HG03460 (cell line): ENCODE measurements at regions not wholly inside any gene's neighbourhood (a gene's known extent, or its start where the extent isn't known, plus 50 kb on each side); places are given as distances from the start of the nearest gene placed in this dataset.

Source experiments
- ATAC-seq: cut with Tn5 transposase; IDR thresholded peaks from one replicate; pipeline ENCODE4 v1.9.1; 2021; ENCODE audit not compliant: unreplicated experiment

GRCh38 chr1:209403921-209404320 lies 179.6 kb upstream of the CAMK1G start:
- no peak for ATAC-seq

DNA sequence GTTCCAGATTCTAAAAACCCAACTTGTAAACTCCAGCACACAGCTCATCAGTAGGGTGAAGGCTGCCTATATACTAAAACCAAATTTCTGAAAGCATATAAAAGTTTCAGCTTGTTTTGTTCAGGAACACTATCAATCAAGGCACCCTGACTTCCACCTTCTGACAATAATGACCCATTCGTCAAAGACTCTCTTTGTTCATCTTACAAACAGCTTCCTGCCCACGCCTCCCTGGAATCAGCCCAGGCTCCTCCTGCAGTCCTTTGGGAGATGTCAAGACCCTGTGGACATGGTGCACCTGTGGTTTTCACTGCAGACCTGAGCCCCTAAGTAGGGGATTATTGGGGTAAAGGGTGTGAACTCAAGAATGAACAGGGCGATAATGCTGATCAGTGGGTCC lies 178.9 kb upstream of the CAMK1G start:
- no peak for ATAC-seq

- ATAC-seq = no peak
Measured at GRCh38 chr1:209405183-209405814, 178.2 kb upstream of the CAMK1G start.

DNA sequence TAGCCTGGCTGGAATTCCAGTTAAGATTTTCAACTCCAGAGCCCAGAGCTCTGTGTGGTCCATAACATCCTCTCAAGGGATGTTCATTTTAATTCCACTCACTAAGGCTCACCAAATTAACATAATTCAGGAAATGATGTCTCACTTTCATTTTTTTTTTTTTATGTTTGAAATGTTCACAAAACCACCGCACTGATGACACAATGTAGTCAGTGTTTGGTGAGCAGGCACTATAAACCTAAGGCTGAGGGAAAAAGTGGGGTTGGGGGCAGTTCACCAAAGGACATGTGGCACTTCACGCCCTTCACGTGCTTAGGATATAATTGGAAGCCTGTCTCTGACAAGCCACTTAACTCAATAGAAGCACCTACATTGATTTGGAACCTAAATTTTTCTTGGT lies 177.3 kb upstream of the CAMK1G start:
- no peak for ATAC-seq

- ATAC-seq = no peak
Measured at GRCh38 chr1:209406595-209406994, 176.9 kb upstream of the CAMK1G start.

DNA sequence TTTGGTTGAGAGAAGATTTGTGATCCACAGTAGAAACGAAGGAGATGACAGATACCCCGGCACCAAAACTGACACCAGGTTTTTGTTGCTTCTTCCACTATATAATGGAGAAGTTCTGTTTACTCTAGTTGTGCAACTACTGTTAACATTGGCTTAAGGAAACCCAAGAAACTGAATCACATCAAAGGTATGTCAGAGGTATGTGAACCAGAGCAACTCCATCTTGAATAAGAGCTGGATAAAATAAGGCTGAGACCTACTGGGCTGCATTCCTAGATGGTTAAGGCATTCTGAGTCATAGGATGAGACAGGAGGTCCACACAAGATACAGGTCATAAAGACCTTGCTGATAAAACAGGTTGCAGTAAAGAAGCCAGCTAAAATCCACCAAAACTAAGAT lies 173.7 kb upstream of the CAMK1G start:
- no peak for ATAC-seq

DNA sequence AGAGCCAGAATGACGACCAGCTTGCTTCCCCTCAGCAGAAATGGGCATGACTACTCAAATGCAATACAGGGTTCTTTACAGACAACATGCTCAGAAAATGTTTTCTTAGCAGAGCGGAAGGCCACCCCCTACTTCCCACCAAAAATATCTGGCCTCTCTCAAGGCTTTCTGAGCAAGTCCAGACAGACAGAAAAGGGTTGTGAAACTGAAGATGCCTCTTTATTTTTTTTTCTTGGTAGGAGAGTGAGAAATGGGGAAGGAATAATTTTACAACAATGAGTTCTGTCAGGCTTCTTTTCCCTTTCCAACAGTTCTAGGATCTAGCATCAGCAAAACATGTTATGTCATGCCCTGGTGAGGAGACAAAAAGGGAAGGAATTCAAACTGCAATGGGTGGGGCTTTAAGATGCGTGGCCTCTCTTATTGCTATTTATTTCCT lies 172.0 kb upstream of the CAMK1G start:
- ATAC-seq = no peak

DNA sequence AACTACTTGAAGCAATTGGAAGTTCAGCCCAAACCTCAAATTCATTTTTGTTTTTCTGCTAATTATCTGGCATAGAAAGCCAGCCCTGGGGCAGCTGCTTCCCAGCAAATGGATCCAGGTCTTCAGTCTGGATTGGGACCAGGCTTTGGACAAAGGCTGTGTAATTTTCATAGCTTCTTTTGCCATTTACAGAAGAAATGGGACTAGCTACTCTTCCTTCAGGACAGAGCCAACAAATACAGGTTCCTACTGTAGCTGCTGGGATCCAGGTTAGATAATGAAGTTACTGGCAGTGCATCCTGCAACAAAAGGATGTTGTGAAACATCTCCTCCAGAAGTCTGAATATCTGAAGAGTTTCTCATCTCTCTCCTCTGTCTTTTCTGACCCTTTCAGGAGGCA lies 171.5 kb upstream of the CAMK1G start:
- no peak for ATAC-seq

- no peak for ATAC-seq
Measured at GRCh38 chr1:209412566-209412965, 170.9 kb upstream of the CAMK1G start.

GRCh38 chr1:209413062-209413461 lies 170.5 kb upstream of the CAMK1G start:
- ATAC-seq = no peak

DNA sequence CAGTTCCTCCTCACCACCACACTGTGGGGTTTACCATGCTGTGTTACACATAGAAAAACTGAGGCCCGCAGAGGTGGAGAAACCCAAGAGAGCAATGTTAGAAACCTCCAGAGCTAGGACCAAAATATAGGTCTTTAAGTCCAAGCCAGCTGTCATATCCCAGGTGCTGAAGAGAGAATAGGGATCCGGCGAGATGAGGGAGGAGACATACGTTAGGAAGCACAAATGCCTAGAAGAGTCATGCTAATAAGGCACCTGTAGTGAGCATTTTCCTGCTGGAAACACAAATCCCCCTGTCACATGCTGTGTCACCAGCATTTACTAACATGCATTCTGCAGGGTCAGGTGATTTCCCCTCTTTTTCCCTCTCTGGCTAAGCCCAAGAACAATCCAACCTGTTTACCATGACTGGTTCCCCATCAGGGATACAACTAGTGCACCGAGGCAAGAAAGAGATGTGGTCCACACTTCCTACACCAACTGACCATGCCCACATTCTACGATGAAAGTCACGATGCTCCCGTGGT lies 168.6 kb upstream of the CAMK1G start:
- ATAC-seq = no peak

- ATAC-seq = no peak
Measured at GRCh38 chr1:209416039-209416438, 167.5 kb upstream of the CAMK1G start.

DNA sequence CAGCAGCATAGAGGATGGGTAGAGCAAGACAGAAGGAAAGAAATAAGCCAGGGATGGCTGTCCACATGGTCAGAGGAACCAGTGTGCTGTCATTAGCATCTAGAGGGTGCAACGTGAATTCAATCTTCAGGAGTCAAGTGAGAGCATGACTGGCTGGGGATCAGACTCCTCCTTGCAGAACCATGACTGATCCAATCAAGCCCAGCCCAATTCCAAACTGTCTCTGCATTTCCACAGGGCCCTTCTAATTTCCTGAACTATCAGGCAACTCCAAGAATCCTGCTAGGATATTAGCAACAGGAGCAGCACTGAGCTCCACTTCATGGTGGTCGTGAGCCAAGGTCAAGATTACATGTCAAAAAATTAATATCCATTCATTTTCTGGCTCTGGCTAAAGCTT lies 166.8 kb upstream of the CAMK1G start:
- no peak for ATAC-seq

DNA sequence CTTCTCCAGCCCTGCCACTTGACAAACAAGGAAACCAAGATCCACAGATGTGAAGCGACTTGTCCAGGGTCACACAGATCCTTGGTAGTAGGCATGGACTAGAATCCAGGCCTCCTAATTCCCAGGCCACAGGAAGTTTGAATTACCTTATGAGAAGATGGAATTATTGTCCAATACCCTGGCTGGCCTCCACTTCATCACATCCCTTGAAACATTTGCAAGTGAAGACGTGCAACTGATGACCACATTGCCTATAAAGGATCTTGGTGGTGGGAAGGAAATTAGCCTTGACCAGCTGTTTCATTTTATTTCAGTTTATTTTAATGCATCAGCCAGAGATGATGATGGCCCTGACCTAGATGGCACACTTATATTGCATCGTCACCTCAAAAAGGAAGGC lies 165.8 kb upstream of the CAMK1G start:
- no peak for ATAC-seq

GRCh38 chr1:209420276-209420675 lies 163.2 kb upstream of the CAMK1G start:
- ATAC-seq = no peak

- ATAC-seq = no peak
Measured at GRCh38 chr1:209421186-209421585, 162.3 kb upstream of the CAMK1G start.

DNA sequence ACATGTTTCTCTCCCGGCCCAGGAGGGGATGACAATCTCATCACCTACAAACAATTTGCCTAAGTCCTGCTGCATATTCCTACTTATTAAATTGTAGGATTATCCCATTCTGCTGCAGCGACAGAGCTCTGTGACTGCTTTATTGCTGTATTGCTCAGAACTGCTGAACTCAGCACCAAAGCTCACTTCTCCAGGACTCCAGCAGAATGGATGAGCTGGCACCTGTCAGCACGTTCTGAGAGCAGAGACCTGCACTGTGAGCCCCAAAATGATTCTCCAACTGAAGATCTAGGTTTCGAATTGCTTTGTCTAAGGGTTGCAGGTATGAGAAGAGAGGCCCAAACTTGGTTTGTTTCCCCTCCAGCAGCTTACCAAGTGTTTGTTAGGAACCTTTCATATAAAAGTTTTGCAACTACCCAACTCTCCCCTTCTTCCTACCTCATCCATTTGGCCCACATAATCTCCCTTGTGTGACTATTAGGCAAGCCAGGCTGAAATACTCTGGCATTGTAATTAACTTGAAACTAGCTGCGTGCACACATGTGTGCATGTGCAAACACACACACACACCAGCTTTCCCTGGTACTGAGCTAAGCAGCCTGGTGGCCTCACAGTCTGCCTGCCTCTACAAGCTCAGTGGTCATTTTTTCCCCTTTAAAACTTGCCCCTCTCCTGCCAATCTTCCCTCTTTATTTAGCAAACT lies 161.4 kb upstream of the CAMK1G start:
- no peak for ATAC-seq

DNA sequence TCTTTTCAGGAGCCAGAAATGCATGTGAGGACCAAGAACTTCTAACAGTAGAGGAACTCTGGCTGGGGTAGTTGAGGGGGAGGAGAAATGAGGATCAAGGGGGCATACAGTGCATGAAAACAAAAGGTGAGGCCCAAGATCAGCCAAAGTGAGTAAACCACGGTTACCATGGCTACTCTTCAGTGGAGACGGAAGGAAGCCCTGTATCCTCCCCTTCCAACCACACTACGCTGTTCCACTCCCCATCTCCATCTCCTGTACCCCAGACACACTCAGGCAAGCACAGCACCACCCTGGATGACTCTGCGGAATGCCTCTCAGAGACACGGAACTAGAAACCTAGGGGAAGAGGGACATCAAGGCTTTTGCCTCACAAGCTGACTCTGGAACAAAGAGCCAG lies 157.6 kb upstream of the CAMK1G start:
- ATAC-seq = no peak

- no peak for ATAC-seq
Measured at GRCh38 chr1:209427277-209427676, 156.2 kb upstream of the CAMK1G start.

DNA sequence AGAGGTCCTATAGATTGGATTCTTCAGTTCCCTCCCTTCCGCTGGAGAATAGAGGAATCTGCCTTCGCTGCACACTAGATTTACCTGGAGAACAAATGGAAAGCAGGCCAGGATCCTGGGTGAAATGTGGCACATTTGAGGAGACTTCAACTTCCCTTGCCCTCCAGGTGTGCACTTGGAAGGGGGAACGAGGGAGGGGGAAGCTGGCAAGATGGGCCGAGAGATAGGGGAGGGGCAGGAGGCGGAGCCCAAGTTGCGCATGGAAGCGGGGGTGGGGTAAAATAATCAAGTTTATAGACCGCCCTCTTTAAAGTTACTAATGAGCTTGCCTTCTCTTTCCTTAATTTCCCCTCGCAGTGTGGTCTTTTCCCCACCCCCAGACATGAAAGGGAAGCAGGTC lies 155.7 kb upstream of the CAMK1G start:
- no peak for ATAC-seq

DNA sequence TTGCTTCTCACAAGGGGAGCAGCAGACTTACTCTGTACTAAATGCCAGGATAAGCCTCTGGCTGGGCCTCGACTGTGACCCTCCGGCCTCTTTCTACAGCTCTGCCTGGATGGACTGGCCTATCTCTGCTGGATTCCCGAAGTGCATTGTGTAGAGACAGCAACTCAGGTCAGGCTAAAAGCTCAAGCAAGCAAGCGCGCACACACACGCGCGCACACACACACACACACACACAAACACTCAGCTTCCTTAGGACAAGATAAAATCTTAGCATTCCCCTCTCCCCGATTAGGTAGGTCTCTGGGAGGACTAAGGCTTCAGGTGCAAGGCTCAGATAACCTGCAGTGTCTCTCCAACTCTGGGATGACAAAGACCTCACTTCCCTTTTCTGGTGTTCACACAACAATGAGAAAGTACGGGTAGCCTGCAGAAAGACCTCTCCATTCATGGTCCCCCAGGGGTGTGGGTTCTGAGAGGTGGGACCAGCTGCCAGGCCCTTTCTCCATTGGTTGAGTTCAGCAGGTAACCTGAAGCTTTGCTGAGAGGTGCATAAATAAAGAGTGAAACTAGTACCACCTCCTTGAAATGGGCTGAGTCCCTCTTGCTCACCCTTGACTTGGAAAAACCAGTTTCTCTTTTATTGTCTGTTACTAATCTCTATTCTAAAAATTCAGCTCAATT lies 155.1 kb upstream of the CAMK1G start:
- ATAC-seq = no peak

DNA sequence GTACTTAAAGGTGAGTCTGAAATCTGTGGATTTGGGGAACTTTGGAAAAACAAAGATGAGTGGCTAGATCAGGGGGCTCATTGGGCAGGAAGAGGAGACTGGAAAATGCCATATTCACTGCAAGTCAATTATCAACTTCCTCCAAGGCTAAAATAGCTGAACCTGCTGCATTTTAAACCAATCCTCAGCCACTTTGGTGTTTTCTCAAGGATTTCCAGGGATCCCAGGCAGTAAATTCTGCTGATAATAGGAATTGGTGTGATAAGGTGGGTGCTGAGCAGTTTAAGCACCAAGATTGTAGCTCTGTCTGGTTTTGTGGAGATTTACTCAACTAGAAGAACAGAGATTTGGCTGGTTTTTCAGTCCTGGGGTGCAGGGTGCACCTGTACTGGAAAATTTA lies 153.9 kb upstream of the CAMK1G start:
- ATAC-seq = no peak
